H9 (cell line): ENCODE measurements at regions not wholly inside any gene's neighbourhood (a gene's known extent, or its start where the extent isn't known, plus 50 kb on each side); places are given as distances from the start of the nearest gene placed in this dataset.

Experiments
- DNase-seq: peaks from one replicate; pipeline ENCODE4 v3.0.0-alpha.2; 2017
- H2AFZ ChIP-seq: one replicate; pipeline ENCODE4 v1.6.1; 2013; ENCODE audit warnings: mild to moderate bottlenecking, low read length, control low read depth, moderate library complexity
- H2AK5ac ChIP-seq: 2 replicates; pipeline ENCODE4 v1.6.1; 2013; ENCODE audit warnings: low read length, control low read depth, mixed read lengths; ENCODE audit not compliant: insufficient read length
- H2BK120ac ChIP-seq: one replicate; pipeline ENCODE4 v1.6.1; 2013; ENCODE audit warnings: low read depth, mild to moderate bottlenecking, low read length, control low read depth, inconsistent platforms; ENCODE audit not compliant: poor library complexity, severe bottlenecking
- H2BK12ac ChIP-seq: 2 replicates; pipeline ENCODE4 v1.6.1; 2013; ENCODE audit warnings: low read length, control low read depth, mixed read lengths, low read depth; ENCODE audit not compliant: insufficient read length
- H2BK15ac ChIP-seq: 2 replicates; pipeline ENCODE4 v1.6.1; 2013; ENCODE audit warnings: low read depth, low read length, control low read depth
- H2BK20ac ChIP-seq: one replicate; pipeline ENCODE4 v1.6.1; 2013; ENCODE audit warnings: low read depth, mild to moderate bottlenecking, low read length, control low read depth, inconsistent platforms; ENCODE audit not compliant: poor library complexity, severe bottlenecking
- H2BK5ac ChIP-seq: 2 replicates; pipeline ENCODE4 v1.6.1; 2013; ENCODE audit warnings: low read length, control low read depth, mixed read lengths; ENCODE audit not compliant: insufficient read length
- H3K14ac ChIP-seq: 2 replicates; pipeline ENCODE4 v1.6.1; 2013; ENCODE audit warnings: low read length, control low read depth; ENCODE audit not compliant: insufficient read depth
- H3K18ac ChIP-seq: 2 replicates; pipeline ENCODE4 v1.6.1; 2013; ENCODE audit warnings: low read depth, mild to moderate bottlenecking, mixed read lengths, low read length, control low read depth; ENCODE audit not compliant: insufficient read length
- H3K23ac ChIP-seq: 2 replicates; pipeline ENCODE4 v1.6.1; 2013; ENCODE audit warnings: low read length, control low read depth, mixed read lengths, low read depth; ENCODE audit not compliant: insufficient read length
- H3K23me2 ChIP-seq: 2 replicates; pipeline ENCODE4 v1.6.1; 2013; ENCODE audit warnings: low read depth, mild to moderate bottlenecking, mixed read lengths, low read length, control low read depth; ENCODE audit not compliant: insufficient read length, poor library complexity, severe bottlenecking
- H3K27ac ChIP-seq: 2 replicates; pipeline ENCODE4 v1.5.1; 2013; ENCODE audit warnings: low read length, control low read depth, mixed read lengths, low read depth; ENCODE audit not compliant: insufficient read length
- H3K27me3 ChIP-seq: 2 replicates; pipeline ENCODE4 v1.6.1; 2013; ENCODE audit warnings: low read length, control low read depth, inconsistent platforms; ENCODE audit not compliant: insufficient read depth
- H3K4ac ChIP-seq: 2 replicates; pipeline ENCODE4 v1.6.1; 2013; ENCODE audit warnings: low read depth, mild to moderate bottlenecking, control low read depth, inconsistent platforms, low read length, moderate library complexity
- H3K4me1 ChIP-seq: 2 replicates; pipeline ENCODE4 v1.6.1; 2013; ENCODE audit warnings: low read length, control low read depth, inconsistent platforms; ENCODE audit not compliant: insufficient read depth
- H3K4me2 ChIP-seq: 2 replicates; pipeline ENCODE4 v1.6.1; 2013; ENCODE audit warnings: low read length, control low read depth, mixed read lengths; ENCODE audit not compliant: insufficient read length, insufficient read depth
- H3K56ac ChIP-seq: 2 replicates; pipeline ENCODE4 v1.6.1; 2013; ENCODE audit warnings: low read depth, mild to moderate bottlenecking, mixed read lengths, low read length, control low read depth; ENCODE audit not compliant: insufficient read length
- H3K79me1 ChIP-seq: 2 replicates; pipeline ENCODE4 v1.6.1; 2013; ENCODE audit warnings: low read depth, mild to moderate bottlenecking, moderate library complexity, low read length, control low read depth, inconsistent platforms; ENCODE audit not compliant: insufficient read depth, poor library complexity, severe bottlenecking
- H3K79me2 ChIP-seq: 2 replicates; pipeline ENCODE4 v1.6.1; 2013; ENCODE audit warnings: low read length, control low read depth, inconsistent platforms; ENCODE audit not compliant: insufficient read depth
- H3K9ac ChIP-seq: 2 replicates; pipeline ENCODE4 v1.6.1; 2013; ENCODE audit warnings: low read length, control low read depth, mixed read lengths; ENCODE audit not compliant: insufficient read length; ENCODE audit errors: extremely low read depth
- H3K9me3 ChIP-seq: one replicate; pipeline ENCODE4 v1.6.1; 2013; ENCODE audit warnings: low read depth, low read length, inconsistent platforms; ENCODE audit not compliant: control insufficient read depth
- H3T11ph ChIP-seq: one replicate; pipeline ENCODE4 v1.6.1; 2013; ENCODE audit warnings: mild to moderate bottlenecking, low read length, control low read depth, inconsistent platforms
- H4K20me1 ChIP-seq: one replicate; pipeline ENCODE4 v1.6.1; 2013; ENCODE audit not compliant: control insufficient read depth, insufficient read length, insufficient read depth
- H4K5ac ChIP-seq: 2 replicates; pipeline ENCODE4 v1.6.1; 2013; ENCODE audit warnings: low read depth, mild to moderate bottlenecking, mixed read lengths, low read length, control low read depth; ENCODE audit not compliant: insufficient read length
- H4K8ac ChIP-seq: replicated peaks from 2 replicates; pipeline ENCODE4 v1.6.1; 2013; ENCODE audit warnings: low read length, control low read depth, mixed read lengths, low read depth; ENCODE audit not compliant: insufficient read length
- H4K91ac ChIP-seq: 2 replicates; pipeline ENCODE4 v1.6.1; 2013; ENCODE audit warnings: low read depth, mild to moderate bottlenecking, moderate library complexity, mixed read lengths, low read length, control low read depth; ENCODE audit not compliant: insufficient read length
- H3K27ac Mint-ChIP-seq, 3 experiments: 2 replicates in 2 of 3; 3 replicates in 1 of 3; pipeline ENCODE4 v1.8.0; 2020 to 2021; ENCODE audit warnings: mixed read lengths in 3 of 3, mild to moderate bottlenecking in 1 of 3, moderate library complexity in 1 of 3
- H3K27me3 Mint-ChIP-seq: 2 replicates; pipeline ENCODE4 v1.8.0; 2021; ENCODE audit warnings: low read depth, mild to moderate bottlenecking, moderate library complexity, mixed read lengths
- H3K36me3 Mint-ChIP-seq, 3 experiments: 2 replicates in 2 of 3; 3 replicates in 1 of 3; pipeline ENCODE4 v1.8.0; 2020 to 2021; ENCODE audit warnings: low read depth in 3 of 3, mixed read lengths in 3 of 3; ENCODE audit not compliant: insufficient read depth in 1 of 3
- H3K4me1 Mint-ChIP-seq, 2 experiments: 2 replicates each; pipeline ENCODE4 v1.8.0; 2020; ENCODE audit warnings: mixed read lengths in 2 of 2
- H3K4me3 Mint-ChIP-seq, 2 experiments: 2 replicates in 1 of 2; 3 replicates in 1 of 2; pipeline ENCODE4 v1.8.0; 2020 to 2021; ENCODE audit warnings: mild to moderate bottlenecking in 2 of 2, mixed read lengths in 2 of 2, moderate library complexity in 1 of 2
- H3K9me3 Mint-ChIP-seq, 2 experiments: 2 replicates in 1 of 2; 3 replicates in 1 of 2; pipeline ENCODE4 v1.8.0; 2020; ENCODE audit warnings: mild to moderate bottlenecking in 2 of 2, mixed read lengths in 2 of 2, moderate library complexity in 1 of 2
- whole genome bisulfite sequencing: extraction: QIAGEN DNeasy Blood & Tissue Kit; methylation state at CpG from one replicate; pipeline ENCODE4 v1.1.7; 2013; ENCODE audit warnings: missing lambda C conversion rate, low lambda C conversion rate, mixed read lengths; ENCODE audit not compliant: insufficient read length; ENCODE audit errors: extremely low coverage; 5-methylcytosine and 5-hydroxymethylcytosine counted together
- TF ChIP-seq, protein P1 (sequence below): fragments of 200-600 bp; sonication (generic); conservative IDR thresholded peaks from 3 replicates; pipeline ENCODE4 v1.8.0; 2021; ENCODE audit warnings: antibody characterized with exemption, mild to moderate bottlenecking

GRCh38 chr3:118436697-118437262 lies 597.9 kb downstream of the IGSF11 start:
- no peak overlapping the region for H3T11ph ChIP-seq
- H3K4ac ChIP-seq: no peak overlapping the region
- H3K79me1 ChIP-seq: no peaks in the 10 kb centered on the region
- no peak overlapping the region for H2AFZ ChIP-seq
- H3K4me2 ChIP-seq: no peak overlapping the region
- TF ChIP-seq, protein P1, sequence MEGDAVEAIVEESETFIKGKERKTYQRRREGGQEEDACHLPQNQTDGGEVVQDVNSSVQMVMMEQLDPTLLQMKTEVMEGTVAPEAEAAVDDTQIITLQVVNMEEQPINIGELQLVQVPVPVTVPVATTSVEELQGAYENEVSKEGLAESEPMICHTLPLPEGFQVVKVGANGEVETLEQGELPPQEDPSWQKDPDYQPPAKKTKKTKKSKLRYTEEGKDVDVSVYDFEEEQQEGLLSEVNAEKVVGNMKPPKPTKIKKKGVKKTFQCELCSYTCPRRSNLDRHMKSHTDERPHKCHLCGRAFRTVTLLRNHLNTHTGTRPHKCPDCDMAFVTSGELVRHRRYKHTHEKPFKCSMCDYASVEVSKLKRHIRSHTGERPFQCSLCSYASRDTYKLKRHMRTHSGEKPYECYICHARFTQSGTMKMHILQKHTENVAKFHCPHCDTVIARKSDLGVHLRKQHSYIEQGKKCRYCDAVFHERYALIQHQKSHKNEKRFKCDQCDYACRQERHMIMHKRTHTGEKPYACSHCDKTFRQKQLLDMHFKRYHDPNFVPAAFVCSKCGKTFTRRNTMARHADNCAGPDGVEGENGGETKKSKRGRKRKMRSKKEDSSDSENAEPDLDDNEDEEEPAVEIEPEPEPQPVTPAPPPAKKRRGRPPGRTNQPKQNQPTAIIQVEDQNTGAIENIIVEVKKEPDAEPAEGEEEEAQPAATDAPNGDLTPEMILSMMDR: no peak
- H3K9ac ChIP-seq: no peak overlapping the region
- H2BK120ac ChIP-seq: no peak overlapping the region
- no peaks in the 10 kb centered on the region for H3K27me3 Mint-ChIP-seq
- H4K8ac ChIP-seq: no peak overlapping the region
- H3K27me3 ChIP-seq: no peaks in the 10 kb centered on the region
- H3K9me3 ChIP-seq: no peaks in the 10 kb centered on the region
- DNase-seq: no peak
- H3K56ac ChIP-seq: no peak overlapping the region
- WGBS: no CpG with 5 or more reads among the region's 1 CpG
- H4K20me1 ChIP-seq: no peaks in the 10 kb centered on the region
- no peak overlapping the region for H2BK20ac ChIP-seq
- H3K79me2 ChIP-seq: no peaks in the 10 kb centered on the region
- H2AK5ac ChIP-seq: no peak overlapping the region
- no peak overlapping the region for H2BK15ac ChIP-seq
- no peak overlapping the region for H3K18ac ChIP-seq
- no peaks in the 10 kb centered on the region for H3K23me2 ChIP-seq
- H3K36me3 Mint-ChIP-seq: no peaks in the 10 kb centered on the region
- H3K4me1 Mint-ChIP-seq: no peaks in the 10 kb centered on the region
- no peak overlapping the region for H4K5ac ChIP-seq
- no peaks in the 10 kb centered on the region for H3K4me1 ChIP-seq
- no peak overlapping the region for H4K91ac ChIP-seq
- H3K23ac ChIP-seq: no peak overlapping the region
- H3K9me3 Mint-ChIP-seq: no peaks in the 10 kb centered on the region
- no peak overlapping the region for H3K4me3 Mint-ChIP-seq
- no peak overlapping the region for H3K27ac ChIP-seq
- H3K14ac ChIP-seq: no peak overlapping the region
- H2BK12ac ChIP-seq: no peak overlapping the region
- H3K27ac Mint-ChIP-seq: no peak overlapping the region; a peak in 2 of 7 replicates
- H2BK5ac ChIP-seq: no peak overlapping the region
